Glomerular visceral epithelial cell (primary cell): ENCODE measurements at regions not wholly inside any gene's neighbourhood (a gene's known extent, or its start where the extent isn't known, plus 50 kb on each side); places are given as distances from the start of the nearest gene placed in this dataset.
"Not testable (repeated sequence)": the region's sequence is repeated elsewhere in the genome, so short reads cannot be mapped to it uniquely, and the experiment has no call there.

Experiments used
- DNase-seq: peaks from one replicate; pipeline ENCODE4 v3.0.0-alpha.2; 2016; ENCODE audit errors: extremely low spot score

GRCh38 chr16:13621639-13622038 is 298.3 kb upstream of the ERCC4 start:
- no peak for DNase-seq

- DNase-seq = no peak
Measured at GRCh38 chr16:13628156-13628555, 291.8 kb upstream of the ERCC4 start.

GRCh38 chr16:13629704-13630103 is 290.2 kb upstream of the ERCC4 start:
- no peak for DNase-seq

- no peak for DNase-seq
Measured at GRCh38 chr16:13630374-13630773, 289.6 kb upstream of the ERCC4 start.

GRCh38 chr16:13631213-13631767 is 288.7 kb upstream of the ERCC4 start:
- no peak for DNase-seq

GRCh38 chr16:13631916-13632315 is 288.0 kb upstream of the ERCC4 start:
- no peak for DNase-seq

- DNase-seq = not testable (repeated sequence)
Measured at GRCh38 chr16:13632504-13632903, 287.4 kb upstream of the ERCC4 start.

GRCh38 chr16:13633391-13633861 is 286.5 kb upstream of the ERCC4 start:
- peak; percentile 82 for DNase-seq

- no peak for DNase-seq
Measured at GRCh38 chr16:13634253-13634652, 285.7 kb upstream of the ERCC4 start.

- peak; percentile 78 for DNase-seq
Measured at GRCh38 chr16:13634959-13635358, 285.0 kb upstream of the ERCC4 start.

GRCh38 chr16:13638218-13638617 is 281.7 kb upstream of the ERCC4 start:
- no peak for DNase-seq

- DNase-seq = no peak
Measured at GRCh38 chr16:13643412-13643811, 276.5 kb upstream of the ERCC4 start.

- DNase-seq = no peak
Measured at GRCh38 chr16:13645601-13646245, 274.2 kb upstream of the ERCC4 start.

- DNase-seq = no peak
Measured at GRCh38 chr16:13660807-13661206, 259.1 kb upstream of the ERCC4 start.

- DNase-seq = no peak
Measured at GRCh38 chr16:13665876-13666275, 254.1 kb upstream of the ERCC4 start.

- DNase-seq = no peak
Measured at GRCh38 chr16:13672196-13672595, 247.8 kb upstream of the ERCC4 start.

GRCh38 chr16:13680021-13680889 is 239.7 kb upstream of the ERCC4 start:
- DNase-seq = peak; percentile 4

- DNase-seq = no peak
Measured at GRCh38 chr16:13684819-13685563, 235.0 kb upstream of the ERCC4 start.

GRCh38 chr16:13696017-13696416 is 223.9 kb upstream of the ERCC4 start:
- no peak for DNase-seq

GRCh38 chr16:13697013-13697412 is 222.9 kb upstream of the ERCC4 start:
- DNase-seq = no peak

GRCh38 chr16:13697568-13697967 is 222.4 kb upstream of the ERCC4 start:
- DNase-seq = no peak

- no peak for DNase-seq
Measured at GRCh38 chr16:13702614-13703013, 217.3 kb upstream of the ERCC4 start.
